ENCODE measurements at regions not wholly inside any gene's neighbourhood (a gene's known extent, or its start where the extent isn't known, plus 50 kb on each side); places are given as distances from the start of the nearest gene placed in this dataset.
A peak's percentile ranks its signal among the peaks of the same experiment; 100 is the strongest.

- Histone ChIP-seq H3K27ac (ENCODE audit: low read depth in 1 of 2, low read length in 2 of 2) (no peak overlapping the region), H3K9me3 (ENCODE audit: control insufficient read depth in 4 of 4, low read length in 3 of 4) (no peaks in the 10 kb centered on the region), H3K27me3 (ENCODE audit: control insufficient read depth in 4 of 4, insufficient read depth in 4 of 4, low read length in 3 of 4) (no peaks in the 10 kb centered on the region), H3K4me3 (ENCODE audit: low read depth in 1 of 3, low read length in 3 of 3) (no peak overlapping the region), H3K4me1 (ENCODE audit: control insufficient read depth in 4 of 4, insufficient read depth in 4 of 4, low read length in 3 of 4) (no peaks in the 10 kb centered on the region), H3K36me3 (ENCODE audit: control insufficient read depth in 4 of 4, insufficient read depth in 3 of 4, low read depth in 1 of 4, low read length in 3 of 4) (no peaks in the 10 kb centered on the region), H3K9ac (ENCODE audit: low read depth in 1 of 2, low read length in 2 of 2) (no peak overlapping the region)
- no peak for TF ChIP-seq RXRA (IDR thresholded peaks at IDR 0.05)
- TF ChIP-seq FOXA1 (IDR thresholded peaks at IDR 0.05), result no peak
- TF ChIP-seq ZBTB33 (IDR thresholded peaks at IDR 0.05), result no peak
- TF ChIP-seq, protein P1, sequence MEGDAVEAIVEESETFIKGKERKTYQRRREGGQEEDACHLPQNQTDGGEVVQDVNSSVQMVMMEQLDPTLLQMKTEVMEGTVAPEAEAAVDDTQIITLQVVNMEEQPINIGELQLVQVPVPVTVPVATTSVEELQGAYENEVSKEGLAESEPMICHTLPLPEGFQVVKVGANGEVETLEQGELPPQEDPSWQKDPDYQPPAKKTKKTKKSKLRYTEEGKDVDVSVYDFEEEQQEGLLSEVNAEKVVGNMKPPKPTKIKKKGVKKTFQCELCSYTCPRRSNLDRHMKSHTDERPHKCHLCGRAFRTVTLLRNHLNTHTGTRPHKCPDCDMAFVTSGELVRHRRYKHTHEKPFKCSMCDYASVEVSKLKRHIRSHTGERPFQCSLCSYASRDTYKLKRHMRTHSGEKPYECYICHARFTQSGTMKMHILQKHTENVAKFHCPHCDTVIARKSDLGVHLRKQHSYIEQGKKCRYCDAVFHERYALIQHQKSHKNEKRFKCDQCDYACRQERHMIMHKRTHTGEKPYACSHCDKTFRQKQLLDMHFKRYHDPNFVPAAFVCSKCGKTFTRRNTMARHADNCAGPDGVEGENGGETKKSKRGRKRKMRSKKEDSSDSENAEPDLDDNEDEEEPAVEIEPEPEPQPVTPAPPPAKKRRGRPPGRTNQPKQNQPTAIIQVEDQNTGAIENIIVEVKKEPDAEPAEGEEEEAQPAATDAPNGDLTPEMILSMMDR (IDR thresholded peaks at IDR 0.05; ENCODE audit: low read depth, low read length, missing input control), result no peak
- TF ChIP-seq YY1 (IDR thresholded peaks at IDR 0.05), result no peak
- TF ChIP-seq HNF4A (conservative IDR thresholded peaks at IDR 0.05), result no peak
- TF ChIP-seq HNF4G (IDR thresholded peaks at IDR 0.05), result no peak
- no peak for TF ChIP-seq SP1 (IDR thresholded peaks at IDR 0.05)
- TF ChIP-seq, protein P2, sequence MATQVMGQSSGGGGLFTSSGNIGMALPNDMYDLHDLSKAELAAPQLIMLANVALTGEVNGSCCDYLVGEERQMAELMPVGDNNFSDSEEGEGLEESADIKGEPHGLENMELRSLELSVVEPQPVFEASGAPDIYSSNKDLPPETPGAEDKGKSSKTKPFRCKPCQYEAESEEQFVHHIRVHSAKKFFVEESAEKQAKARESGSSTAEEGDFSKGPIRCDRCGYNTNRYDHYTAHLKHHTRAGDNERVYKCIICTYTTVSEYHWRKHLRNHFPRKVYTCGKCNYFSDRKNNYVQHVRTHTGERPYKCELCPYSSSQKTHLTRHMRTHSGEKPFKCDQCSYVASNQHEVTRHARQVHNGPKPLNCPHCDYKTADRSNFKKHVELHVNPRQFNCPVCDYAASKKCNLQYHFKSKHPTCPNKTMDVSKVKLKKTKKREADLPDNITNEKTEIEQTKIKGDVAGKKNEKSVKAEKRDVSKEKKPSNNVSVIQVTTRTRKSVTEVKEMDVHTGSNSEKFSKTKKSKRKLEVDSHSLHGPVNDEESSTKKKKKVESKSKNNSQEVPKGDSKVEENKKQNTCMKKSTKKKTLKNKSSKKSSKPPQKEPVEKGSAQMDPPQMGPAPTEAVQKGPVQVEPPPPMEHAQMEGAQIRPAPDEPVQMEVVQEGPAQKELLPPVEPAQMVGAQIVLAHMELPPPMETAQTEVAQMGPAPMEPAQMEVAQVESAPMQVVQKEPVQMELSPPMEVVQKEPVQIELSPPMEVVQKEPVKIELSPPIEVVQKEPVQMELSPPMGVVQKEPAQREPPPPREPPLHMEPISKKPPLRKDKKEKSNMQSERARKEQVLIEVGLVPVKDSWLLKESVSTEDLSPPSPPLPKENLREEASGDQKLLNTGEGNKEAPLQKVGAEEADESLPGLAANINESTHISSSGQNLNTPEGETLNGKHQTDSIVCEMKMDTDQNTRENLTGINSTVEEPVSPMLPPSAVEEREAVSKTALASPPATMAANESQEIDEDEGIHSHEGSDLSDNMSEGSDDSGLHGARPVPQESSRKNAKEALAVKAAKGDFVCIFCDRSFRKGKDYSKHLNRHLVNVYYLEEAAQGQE (IDR thresholded peaks at IDR 0.05), result no peak
- no peak for TF ChIP-seq NR2F2 (IDR thresholded peaks at IDR 0.05)
- no peak for TF ChIP-seq RAD21 (IDR thresholded peaks at IDR 0.05)
- TF ChIP-seq, protein P3, sequence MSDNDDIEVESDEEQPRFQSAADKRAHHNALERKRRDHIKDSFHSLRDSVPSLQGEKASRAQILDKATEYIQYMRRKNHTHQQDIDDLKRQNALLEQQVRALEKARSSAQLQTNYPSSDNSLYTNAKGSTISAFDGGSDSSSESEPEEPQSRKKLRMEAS (IDR thresholded peaks at IDR 0.05), result no peak
- peak; percentile 30 for DNase-seq (ENCODE audit: low spot score)
- WGBS, result 94% methylated on average over 5 of the region's 5 CpGs
Measured at GRCh38 chr20:23162887-23163286, 76.8 kb upstream of the CD93 start.

DNA sequence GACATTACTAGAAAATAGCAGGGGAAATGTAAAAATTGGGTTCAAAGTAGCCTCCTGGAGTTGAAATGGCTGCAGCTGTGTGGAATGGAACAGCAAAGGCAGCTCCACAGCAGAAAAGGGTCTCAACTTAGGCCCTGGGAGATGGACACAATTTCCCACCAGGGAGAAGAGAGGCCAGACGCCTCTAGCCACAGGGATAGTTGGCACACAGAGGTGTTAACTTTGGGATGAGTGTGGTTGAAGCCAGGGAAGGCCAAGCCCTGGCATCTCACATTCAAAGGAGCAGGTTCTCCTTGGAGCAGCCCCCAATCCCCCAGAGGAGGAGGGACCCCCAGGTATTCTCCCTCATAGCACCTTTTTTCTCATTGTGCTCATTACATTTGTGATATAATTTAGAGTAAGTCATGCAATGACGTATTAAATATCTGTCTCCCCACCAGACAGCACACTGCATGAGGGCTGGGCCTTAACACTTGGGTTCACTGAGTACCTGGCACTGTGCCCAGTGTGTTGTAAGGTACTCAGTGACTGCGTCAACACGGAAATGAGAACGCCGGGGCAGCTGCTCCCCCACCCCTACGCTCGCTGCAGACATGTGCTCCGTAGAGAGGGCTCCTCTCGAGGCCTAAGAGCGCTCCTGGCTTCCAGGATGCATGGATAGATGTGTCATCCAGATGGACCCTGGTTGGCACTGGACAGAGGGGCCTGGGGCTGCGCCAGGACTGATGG is 76.0 kb upstream of the CD93 start:
- H3K36me3 ChIP-seq (ENCODE audit: control insufficient read depth in 4 of 4, insufficient read depth in 3 of 4, low read depth in 1 of 4, low read length in 3 of 4), result no peaks in the 10 kb centered on the region
- peak; percentile 52 for DNase-seq (ENCODE audit: low spot score)
- WGBS, result 59% methylated on average over 12 of the region's 12 CpGs
- no peaks in the 10 kb centered on the region for H3K27me3 ChIP-seq (ENCODE audit: control insufficient read depth in 4 of 4, insufficient read depth in 4 of 4, low read length in 3 of 4)
- H3K4me3 ChIP-seq (ENCODE audit: low read depth in 1 of 3, low read length in 3 of 3), result no peak overlapping the region
- no peaks in the 10 kb centered on the region for H3K9me3 ChIP-seq (ENCODE audit: control insufficient read depth in 4 of 4, low read length in 3 of 4)
- no peaks in the 10 kb centered on the region for H3K4me1 ChIP-seq (ENCODE audit: control insufficient read depth in 4 of 4, insufficient read depth in 4 of 4, low read length in 3 of 4)
- H3K27ac ChIP-seq (ENCODE audit: low read depth in 1 of 2, low read length in 2 of 2), result no peak overlapping the region
- no peak overlapping the region for H3K9ac ChIP-seq (ENCODE audit: low read depth in 1 of 2, low read length in 2 of 2)
- TF ChIP-seq, protein P2 (IDR thresholded peaks at IDR 0.05), result no peak
- TF ChIP-seq SP1 (IDR thresholded peaks at IDR 0.05) (no peak), FOXA2 (IDR thresholded peaks at IDR 0.05) (no peak), FOXA1 (IDR thresholded peaks at IDR 0.05) (no peak), YY1 (IDR thresholded peaks at IDR 0.05) (no peak), RAD21 (IDR thresholded peaks at IDR 0.05) (no peak), TAF1 (conservative IDR thresholded peaks at IDR 0.05) (no peak), JUND (IDR thresholded peaks at IDR 0.05) (no peak), HNF4A (conservative IDR thresholded peaks at IDR 0.05) (no peak), RXRA (IDR thresholded peaks at IDR 0.05) (no peak), GABPA (IDR thresholded peaks at IDR 0.05 in 1 of 2, conservative IDR thresholded peaks at IDR 0.05 in 1 of 2) (no peak), EGR1 (IDR thresholded peaks at IDR 0.05; ENCODE audit: low read depth in 2 of 2) (no peak), NR2F2 (IDR thresholded peaks at IDR 0.05) (no peak)
- TF ChIP-seq, protein P3 (IDR thresholded peaks at IDR 0.05), result no peak
- TF ChIP-seq, protein P4, sequence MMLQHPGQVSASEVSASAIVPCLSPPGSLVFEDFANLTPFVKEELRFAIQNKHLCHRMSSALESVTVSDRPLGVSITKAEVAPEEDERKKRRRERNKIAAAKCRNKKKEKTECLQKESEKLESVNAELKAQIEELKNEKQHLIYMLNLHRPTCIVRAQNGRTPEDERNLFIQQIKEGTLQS (IDR thresholded peaks at IDR 0.05), result no peak
